HEK293T (cell line): ENCODE measurements at regions not wholly inside any gene's neighbourhood (a gene's known extent, or its start where the extent isn't known, plus 50 kb on each side); places are given as distances from the start of the nearest gene placed in this dataset.

Experiments used
- ARNT ChIP-seq: fragments of 450-650 bp; IDR thresholded peaks from 2 replicates; pipeline ENCODE4 v1.6.1; 2017; ENCODE audit warnings: mild to moderate bottlenecking
- BHLHE40 ChIP-seq: fragments of 450-650 bp; IDR thresholded peaks from 2 replicates; pipeline ENCODE4 v1.6.1; 2016; ENCODE audit warnings: mild to moderate bottlenecking, moderate library complexity, borderline replicate concordance
- FOXA1 ChIP-seq: fragments of 450-650 bp; IDR thresholded peaks from 2 replicates; pipeline ENCODE4 v1.6.1; 2016; ENCODE audit warnings: mild to moderate bottlenecking
- FOXK2 ChIP-seq: fragments of 450-650 bp; IDR thresholded peaks from 2 replicates; pipeline ENCODE4 v1.6.1; 2016; ENCODE audit warnings: mild to moderate bottlenecking
- FOXM1 ChIP-seq: fragments of 450-650 bp; IDR thresholded peaks from 2 replicates; pipeline ENCODE4 v1.6.1; 2017; ENCODE audit warnings: mild to moderate bottlenecking, borderline replicate concordance
- HDGF ChIP-seq: fragments of 450-650 bp; IDR thresholded peaks from 2 replicates; pipeline ENCODE4 v1.6.1; 2017; ENCODE audit warnings: antibody characterized with exemption, borderline replicate concordance
- L3MBTL2 ChIP-seq: fragments of 450-650 bp; conservative IDR thresholded peaks from 2 replicates; pipeline ENCODE4 v1.6.1; 2016; ENCODE audit warnings: mild to moderate bottlenecking
- LEF1 ChIP-seq: fragments of 450-650 bp; IDR thresholded peaks from 2 replicates; pipeline ENCODE4 v1.6.1; 2017; ENCODE audit warnings: mild to moderate bottlenecking, borderline replicate concordance
- NFRKB ChIP-seq: fragments of 450-650 bp; IDR thresholded peaks from 2 replicates; pipeline ENCODE4 v1.6.1; 2016; ENCODE audit warnings: mild to moderate bottlenecking, moderate library complexity
- PKNOX1 ChIP-seq: fragments of 450-650 bp; IDR thresholded peaks from 2 replicates; pipeline ENCODE4 v1.6.1; 2016
- SP1 ChIP-seq: fragments of 450-650 bp; IDR thresholded peaks from 2 replicates; pipeline ENCODE4 v1.6.1; 2017
- SUZ12 ChIP-seq: fragments of 450-650 bp; IDR thresholded peaks from 2 replicates; pipeline ENCODE4 v1.6.1; 2016; ENCODE audit warnings: mild to moderate bottlenecking
- TARDBP ChIP-seq: fragments of 450-650 bp; IDR thresholded peaks from 2 replicates; pipeline ENCODE4 v1.6.1; 2016

- TF ChIP-seq PKNOX1 (no peak), FOXK2 (no peak), SP1 (no peak), TARDBP (no peak), BHLHE40 (no peak), HDGF (no peak), L3MBTL2 (no peak), FOXA1 (no peak), ARNT (no peak), FOXM1 (no peak), LEF1 (no peak), NFRKB (no peak), SUZ12 (no peak)
Observed at GRCh38 chr17:54235571-54235970, 412.8 kb downstream of the KIF2B start.
